HepG2 (cell line): ENCODE measurements at regions not wholly inside any gene's neighbourhood (a gene's known extent, or its start where the extent isn't known, plus 50 kb on each side); places are given as distances from the start of the nearest gene placed in this dataset.
A peak's percentile ranks its signal among the peaks of the same experiment; 100 is the strongest.

Source experiments
- ADNP ChIP-seq: sonication (generic); formaldehyde crosslinking; IDR thresholded peaks from 2 replicates; pipeline ENCODE4 v1.4.0; 2020; ENCODE audit warnings: missing genetic modification reagents
- DNMT1 ChIP-seq: sonication (generic); formaldehyde crosslinking; IDR thresholded peaks from 2 replicates; pipeline ENCODE4 v1.5.1; 2020; ENCODE audit warnings: mild to moderate bottlenecking, missing genetic modification reagents
- FUBP1 ChIP-seq: sonication (generic); formaldehyde crosslinking; IDR thresholded peaks from 2 replicates; pipeline ENCODE4 v1.5.1; 2020; ENCODE audit warnings: missing genetic modification reagents, mild to moderate bottlenecking, borderline replicate concordance
- GFI1 ChIP-seq: sonication (generic); formaldehyde crosslinking; IDR thresholded peaks from 2 replicates; pipeline ENCODE4 v1.5.0; 2020; ENCODE audit warnings: missing genetic modification reagents, mild to moderate bottlenecking, borderline replicate concordance
- KLF11 ChIP-seq: IDR thresholded peaks from 2 replicates; pipeline ENCODE4 v1.6.1; 2016; ENCODE audit warnings: missing compliant biosample characterization
- MED13 ChIP-seq: sonication (generic); formaldehyde crosslinking; IDR thresholded peaks from 2 replicates; pipeline ENCODE4 v1.5.0; 2020; ENCODE audit warnings: missing genetic modification reagents
- NFE2L1 ChIP-seq: sonication (generic); formaldehyde crosslinking; IDR thresholded peaks from 2 replicates; pipeline ENCODE4 v1.4.0; 2020; ENCODE audit warnings: missing genetic modification reagents, mild to moderate bottlenecking, borderline replicate concordance
- SRSF4 ChIP-seq: fragments of 200-400 bp; formaldehyde crosslinking; IDR thresholded peaks from one replicate; pipeline ENCODE4 v1.6.1; 2018; ENCODE audit warnings: mild to moderate bottlenecking, low read depth, low read length, moderate library complexity; ENCODE audit not compliant: poor library complexity, severe bottlenecking
- ZBTB39 ChIP-seq: sonication (generic); formaldehyde crosslinking; IDR thresholded peaks from 2 replicates; pipeline ENCODE4 v1.5.0; 2020; ENCODE audit warnings: missing genetic modification reagents
- ZIK1 ChIP-seq: sonication (generic); formaldehyde crosslinking; IDR thresholded peaks from 2 replicates; pipeline ENCODE4 v1.5.0; 2020; ENCODE audit warnings: mild to moderate bottlenecking, low read depth, missing genetic modification reagents, borderline replicate concordance
- ZNF232 ChIP-seq: sonication (generic); formaldehyde crosslinking; IDR thresholded peaks from 2 replicates; pipeline ENCODE4 v1.4.0; 2020; ENCODE audit warnings: missing genetic modification reagents, borderline replicate concordance
- ZNF431 ChIP-seq: sonication (generic); formaldehyde crosslinking; IDR thresholded peaks from 2 replicates; pipeline ENCODE4 v1.9.0; 2022; ENCODE audit warnings: missing genetic modification reagents, low read depth, mild to moderate bottlenecking, borderline replicate concordance
- ZNF576 ChIP-seq: sonication (generic); formaldehyde crosslinking; IDR thresholded peaks from 2 replicates; pipeline ENCODE4 v1.4.0; 2020; ENCODE audit warnings: mild to moderate bottlenecking, missing genetic modification reagents
- ZNF772 ChIP-seq: sonication (generic); formaldehyde crosslinking; IDR thresholded peaks from 2 replicates; pipeline ENCODE4 v1.5.0; 2020; ENCODE audit warnings: mild to moderate bottlenecking, missing genetic modification reagents
- TF ChIP-seq, protein P1 (sequence below): sonication (generic); formaldehyde crosslinking; conservative IDR thresholded peaks from 2 replicates; pipeline ENCODE4 v1.8.0; 2022; ENCODE audit warnings: mild to moderate bottlenecking, moderate library complexity, missing genetic modification reagents
- TF ChIP-seq, protein P2 (sequence below): sonication (generic); formaldehyde crosslinking; IDR thresholded peaks from 2 replicates; pipeline ENCODE4 v1.9.0; 2021; ENCODE audit warnings: missing genetic modification reagents, mild to moderate bottlenecking, borderline replicate concordance
- TF ChIP-seq, protein P3 (sequence below): IDR thresholded peaks from 2 replicates; pipeline ENCODE4 v1.6.1; 2016; ENCODE audit warnings: missing compliant biosample characterization, missing genetic modification reagents, borderline replicate concordance

GRCh38 chr2:42979870-42980763 is 187.7 kb upstream of the HAAO start (continued):
- TF ChIP-seq ZNF576 (CRISPR knock-in tag) (peak; percentile 22; the same call in 1 of the 2 replicates), ZIK1 (CRISPR knock-in tag) (peak; percentile 70; the same call in 1 of the 2 replicates), ZNF772 (CRISPR knock-in tag) (0 out of 2 replicates have a peak, but pooled peaks have one; percentile 2), ZNF431 (0 out of 2 replicates have a peak, but pooled peaks have one; percentile 14), ADNP (CRISPR knock-in tag) (no peak), ZNF232 (CRISPR knock-in tag) (no peak), SRSF4 (no peak), ZBTB39 (CRISPR knock-in tag) (no peak), NFE2L1 (CRISPR knock-in tag) (0 out of 2 replicates have a peak, but pooled peaks have one; percentile 73), FUBP1 (CRISPR knock-in tag) (peak; percentile 92; the same call in 1 of the 2 replicates), DNMT1 (CRISPR knock-in tag) (no peak; the same call in 1 of the 2 replicates), KLF11 (CRISPR knock-in tag) (no peak), MED13 (CRISPR knock-in tag) (peak; percentile 15; the same call in 1 of the 2 replicates), GFI1 (0 out of 2 replicates have a peak, but pooled peaks have one; percentile 8)
- TF ChIP-seq, protein P1, sequence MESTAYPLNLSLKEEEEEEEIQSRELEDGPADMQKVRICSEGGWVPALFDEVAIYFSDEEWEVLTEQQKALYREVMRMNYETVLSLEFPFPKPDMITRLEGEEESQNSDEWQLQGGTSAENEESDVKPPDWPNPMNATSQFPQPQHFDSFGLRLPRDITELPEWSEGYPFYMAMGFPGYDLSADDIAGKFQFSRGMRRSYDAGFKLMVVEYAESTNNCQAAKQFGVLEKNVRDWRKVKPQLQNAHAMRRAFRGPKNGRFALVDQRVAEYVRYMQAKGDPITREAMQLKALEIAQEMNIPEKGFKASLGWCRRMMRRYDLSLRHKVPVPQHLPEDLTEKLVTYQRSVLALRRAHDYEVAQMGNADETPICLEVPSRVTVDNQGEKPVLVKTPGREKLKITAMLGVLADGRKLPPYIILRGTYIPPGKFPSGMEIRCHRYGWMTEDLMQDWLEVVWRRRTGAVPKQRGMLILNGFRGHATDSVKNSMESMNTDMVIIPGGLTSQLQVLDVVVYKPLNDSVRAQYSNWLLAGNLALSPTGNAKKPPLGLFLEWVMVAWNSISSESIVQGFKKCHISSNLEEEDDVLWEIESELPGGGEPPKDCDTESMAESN (CRISPR knock-in tag): peak; percentile 58
- TF ChIP-seq, protein P2, sequence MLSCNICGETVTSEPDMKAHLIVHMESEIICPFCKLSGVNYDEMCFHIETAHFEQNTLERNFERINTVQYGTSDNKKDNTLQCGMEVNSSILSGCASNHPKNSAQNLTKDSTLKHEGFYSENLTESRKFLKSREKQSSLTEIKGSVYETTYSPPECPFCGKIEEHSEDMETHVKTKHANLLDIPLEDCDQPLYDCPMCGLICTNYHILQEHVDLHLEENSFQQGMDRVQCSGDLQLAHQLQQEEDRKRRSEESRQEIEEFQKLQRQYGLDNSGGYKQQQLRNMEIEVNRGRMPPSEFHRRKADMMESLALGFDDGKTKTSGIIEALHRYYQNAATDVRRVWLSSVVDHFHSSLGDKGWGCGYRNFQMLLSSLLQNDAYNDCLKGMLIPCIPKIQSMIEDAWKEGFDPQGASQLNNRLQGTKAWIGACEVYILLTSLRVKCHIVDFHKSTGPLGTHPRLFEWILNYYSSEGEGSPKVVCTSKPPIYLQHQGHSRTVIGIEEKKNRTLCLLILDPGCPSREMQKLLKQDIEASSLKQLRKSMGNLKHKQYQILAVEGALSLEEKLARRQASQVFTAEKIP (CRISPR knock-in tag): no peak
- TF ChIP-seq, protein P3, sequence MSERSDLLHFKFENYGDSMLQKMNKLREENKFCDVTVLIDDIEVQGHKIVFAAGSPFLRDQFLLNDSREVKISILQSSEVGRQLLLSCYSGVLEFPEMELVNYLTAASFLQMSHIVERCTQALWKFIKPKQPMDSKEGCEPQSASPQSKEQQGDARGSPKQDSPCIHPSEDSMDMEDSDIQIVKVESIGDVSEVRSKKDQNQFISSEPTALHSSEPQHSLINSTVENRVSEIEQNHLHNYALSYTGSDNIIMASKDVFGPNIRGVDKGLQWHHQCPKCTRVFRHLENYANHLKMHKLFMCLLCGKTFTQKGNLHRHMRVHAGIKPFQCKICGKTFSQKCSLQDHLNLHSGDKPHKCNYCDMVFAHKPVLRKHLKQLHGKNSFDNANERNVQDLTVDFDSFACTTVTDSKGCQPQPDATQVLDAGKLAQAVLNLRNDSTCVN (CRISPR knock-in tag): peak; percentile 12; the same call in 1 of the 2 replicates
